Panc1 (cell line): ENCODE measurements at regions not wholly inside any gene's neighbourhood (a gene's known extent, or its start where the extent isn't known, plus 50 kb on each side); places are given as distances from the start of the nearest gene placed in this dataset.
A peak's percentile ranks its signal among the peaks of the same experiment; 100 is the strongest.

Source experiments
- ATAC-seq: fragments of 200-7000 bp; cut with Tn5 transposase; 2 replicates; pipeline ENCODE4 v1.9.1; 2020; ENCODE audit warnings: mild to moderate bottlenecking, moderate library complexity
- BruUV-seq: library from RNA; stranded (reverse); fragments of 400-500 nt; replicated peaks from 2 replicates; lab custom pipeline; 2021; lab: Mats Ljungman, UMichigan
- CTCF ChIA-PET: fragments of 300-600 bp; sonication (Branson Sonifier 250); formaldehyde crosslinking; loops from one replicate; lab custom pipeline; 2022; ENCODE audit warnings: antibody characterized with exemption; lab: Charles Lee
- POLR2A ChIA-PET: fragments of 300-600 bp; sonication (Branson Sonifier 250); formaldehyde crosslinking; loops from one replicate; lab custom pipeline; 2022; ENCODE audit warnings: antibody characterized with exemption; lab: Charles Lee
- DNase-seq: peaks from one replicate; pipeline ENCODE4 v3.0.0-alpha.2; 2010; ENCODE audit warnings: low read depth, low spot score
- H3K27ac ChIP-seq: 2 replicates; pipeline ENCODE4 v1.5.1; 2011; ENCODE audit warnings: mild to moderate bottlenecking, low read length, inconsistent platforms
- H3K27me3 ChIP-seq: fragments of 200-500 bp; sonication (Bioruptor generic); 2 replicates; pipeline ENCODE4 v1.6.0; 2014; ENCODE audit warnings: low read length, inconsistent platforms; ENCODE audit not compliant: control insufficient read depth, insufficient read depth
- H3K36me3 ChIP-seq: fragments of 200-500 bp; sonication (Bioruptor generic); 2 replicates; pipeline ENCODE4 v1.5.1; 2014; ENCODE audit warnings: inconsistent platforms, mild to moderate bottlenecking, low read length, moderate library complexity; ENCODE audit not compliant: control insufficient read depth, insufficient read depth
- H3K4me1 ChIP-seq: 2 replicates; pipeline ENCODE4 v1.5.1; 2011; ENCODE audit warnings: inconsistent platforms, mild to moderate bottlenecking, low read length, moderate library complexity; ENCODE audit not compliant: control insufficient read depth, insufficient read depth
- H3K4me3 ChIP-seq, 2 experiments: 2 replicates each; pipeline ENCODE4 v1.5.1; 2011 to 2012; ENCODE audit warnings: low read depth in 2 of 2, low read length in 2 of 2, mild to moderate bottlenecking in 2 of 2, inconsistent platforms in 1 of 2, moderate library complexity in 1 of 2
- H3K9me3 ChIP-seq: fragments of 200-500 bp; sonication (Bioruptor generic); 2 replicates; pipeline ENCODE4 v1.5.1; 2014; ENCODE audit warnings: low read depth, mild to moderate bottlenecking, inconsistent platforms, low read length, moderate library complexity; ENCODE audit not compliant: control insufficient read depth, insufficient read depth
- POLR2AphosphoS5 ChIP-seq: IDR thresholded peaks from 2 replicates; pipeline ENCODE4 v1.6.1; 2012; ENCODE audit warnings: mild to moderate bottlenecking, low read depth, low read length, moderate library complexity
- SIN3A ChIP-seq: IDR thresholded peaks from 2 replicates; pipeline ENCODE4 v1.6.1; 2012; ENCODE audit warnings: low read depth, mild to moderate bottlenecking, low read length, moderate library complexity, borderline replicate concordance; ENCODE audit not compliant: insufficient read depth
- TCF7L2 ChIP-seq: IDR thresholded peaks from 2 replicates; pipeline ENCODE4 v1.6.1; 2011; ENCODE audit warnings: mild to moderate bottlenecking, low read depth, low read length, inconsistent platforms
- in situ Hi-C: cut with HindIII; loops from 2 replicates; pipeline ENCODE4 v1.10.0; 2016; ENCODE audit warnings: low sequenced_read_pairs, low pct_unique_long_range_greater_than_20kb
- intact Hi-C: fragments of 100-400 bp; cut with micrococcal nuclease; formaldehyde crosslinking; loops from one replicate; pipeline ENCODE4 v1.10.0; 2022; ENCODE audit not compliant: unreplicated experiment
- TF ChIP-seq, protein P1 (sequence below): fragments of 450-650 bp; IDR thresholded peaks from 2 replicates; pipeline ENCODE4 v1.5.1; 2017; ENCODE audit warnings: mild to moderate bottlenecking
- TF ChIP-seq, protein P2 (sequence below), 2 experiments: IDR thresholded peaks; 2 replicates each; pipeline ENCODE4 v1.6.1; 2011 to 2012; ENCODE audit warnings: low read depth in 2 of 2, control low read depth in 1 of 2, low read length in 1 of 2, mild to moderate bottlenecking in 1 of 2, moderate library complexity in 1 of 2; ENCODE audit not compliant: insufficient read depth in 1 of 2

GRCh38 chr12:127355061-127355841 is 911.7 kb upstream of the TMEM132C start:
- Histone ChIP-seq H3K36me3 (no peaks in the 10 kb centered on the region), H3K4me3 (no peak overlapping the region), H3K27me3 (no peaks in the 10 kb centered on the region), H3K27ac (no peak overlapping the region), H3K4me1 (no peaks in the 10 kb centered on the region), H3K9me3 (no peaks in the 10 kb centered on the region)
- no TSS peak for BruUV-seq
- in situ Hi-C loops: no loop called here
- no peak for DNase-seq
- CTCF ChIA-PET: no interaction called here
- intact Hi-C loops: no loop called here
- TF ChIP-seq, protein P1, sequence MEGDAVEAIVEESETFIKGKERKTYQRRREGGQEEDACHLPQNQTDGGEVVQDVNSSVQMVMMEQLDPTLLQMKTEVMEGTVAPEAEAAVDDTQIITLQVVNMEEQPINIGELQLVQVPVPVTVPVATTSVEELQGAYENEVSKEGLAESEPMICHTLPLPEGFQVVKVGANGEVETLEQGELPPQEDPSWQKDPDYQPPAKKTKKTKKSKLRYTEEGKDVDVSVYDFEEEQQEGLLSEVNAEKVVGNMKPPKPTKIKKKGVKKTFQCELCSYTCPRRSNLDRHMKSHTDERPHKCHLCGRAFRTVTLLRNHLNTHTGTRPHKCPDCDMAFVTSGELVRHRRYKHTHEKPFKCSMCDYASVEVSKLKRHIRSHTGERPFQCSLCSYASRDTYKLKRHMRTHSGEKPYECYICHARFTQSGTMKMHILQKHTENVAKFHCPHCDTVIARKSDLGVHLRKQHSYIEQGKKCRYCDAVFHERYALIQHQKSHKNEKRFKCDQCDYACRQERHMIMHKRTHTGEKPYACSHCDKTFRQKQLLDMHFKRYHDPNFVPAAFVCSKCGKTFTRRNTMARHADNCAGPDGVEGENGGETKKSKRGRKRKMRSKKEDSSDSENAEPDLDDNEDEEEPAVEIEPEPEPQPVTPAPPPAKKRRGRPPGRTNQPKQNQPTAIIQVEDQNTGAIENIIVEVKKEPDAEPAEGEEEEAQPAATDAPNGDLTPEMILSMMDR: peak; percentile 51
- TF ChIP-seq, protein P2, sequence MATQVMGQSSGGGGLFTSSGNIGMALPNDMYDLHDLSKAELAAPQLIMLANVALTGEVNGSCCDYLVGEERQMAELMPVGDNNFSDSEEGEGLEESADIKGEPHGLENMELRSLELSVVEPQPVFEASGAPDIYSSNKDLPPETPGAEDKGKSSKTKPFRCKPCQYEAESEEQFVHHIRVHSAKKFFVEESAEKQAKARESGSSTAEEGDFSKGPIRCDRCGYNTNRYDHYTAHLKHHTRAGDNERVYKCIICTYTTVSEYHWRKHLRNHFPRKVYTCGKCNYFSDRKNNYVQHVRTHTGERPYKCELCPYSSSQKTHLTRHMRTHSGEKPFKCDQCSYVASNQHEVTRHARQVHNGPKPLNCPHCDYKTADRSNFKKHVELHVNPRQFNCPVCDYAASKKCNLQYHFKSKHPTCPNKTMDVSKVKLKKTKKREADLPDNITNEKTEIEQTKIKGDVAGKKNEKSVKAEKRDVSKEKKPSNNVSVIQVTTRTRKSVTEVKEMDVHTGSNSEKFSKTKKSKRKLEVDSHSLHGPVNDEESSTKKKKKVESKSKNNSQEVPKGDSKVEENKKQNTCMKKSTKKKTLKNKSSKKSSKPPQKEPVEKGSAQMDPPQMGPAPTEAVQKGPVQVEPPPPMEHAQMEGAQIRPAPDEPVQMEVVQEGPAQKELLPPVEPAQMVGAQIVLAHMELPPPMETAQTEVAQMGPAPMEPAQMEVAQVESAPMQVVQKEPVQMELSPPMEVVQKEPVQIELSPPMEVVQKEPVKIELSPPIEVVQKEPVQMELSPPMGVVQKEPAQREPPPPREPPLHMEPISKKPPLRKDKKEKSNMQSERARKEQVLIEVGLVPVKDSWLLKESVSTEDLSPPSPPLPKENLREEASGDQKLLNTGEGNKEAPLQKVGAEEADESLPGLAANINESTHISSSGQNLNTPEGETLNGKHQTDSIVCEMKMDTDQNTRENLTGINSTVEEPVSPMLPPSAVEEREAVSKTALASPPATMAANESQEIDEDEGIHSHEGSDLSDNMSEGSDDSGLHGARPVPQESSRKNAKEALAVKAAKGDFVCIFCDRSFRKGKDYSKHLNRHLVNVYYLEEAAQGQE (IDR thresholded peaks at IDR 0.05; ENCODE audit: insufficient read depth in 1 of 2, low read depth in 2 of 2, low read length in 1 of 2): no peak
- TF ChIP-seq POLR2AphosphoS5: no peak
- no peak for TF ChIP-seq TCF7L2
- no peak for TF ChIP-seq SIN3A
- POLR2A ChIA-PET: no interaction called here
- no peak for ATAC-seq

- in situ Hi-C loops: no loop called here
- ChIA-PET CTCF (no interaction called here), POLR2A (no interaction called here)
- no peak overlapping the region for H3K4me3 ChIP-seq
- no peaks in the 10 kb centered on the region for H3K36me3 ChIP-seq
- no peak for TF ChIP-seq POLR2AphosphoS5
- TF ChIP-seq, protein P2 (IDR thresholded peaks at IDR 0.05; ENCODE audit: insufficient read depth in 1 of 2, low read depth in 2 of 2, low read length in 1 of 2): no peak
- H3K4me1 ChIP-seq: no peaks in the 10 kb centered on the region
- no peak overlapping the region for H3K27ac ChIP-seq
- ATAC-seq: no peak
- intact Hi-C loops: no loop called here
- H3K27me3 ChIP-seq: no peaks in the 10 kb centered on the region
- DNase-seq: no peak
- BruUV-seq: no TSS peak
- H3K9me3 ChIP-seq: no peaks in the 10 kb centered on the region
Observed at GRCh38 chr12:127358888-127359287, 908.1 kb upstream of the TMEM132C start.
